Tibial nerve (tissue), 4 donors: ENCODE measurements at regions not wholly inside any gene's neighbourhood (a gene's known extent, or its start where the extent isn't known, plus 50 kb on each side); places are given as distances from the start of the nearest gene placed in this dataset.
"Not testable (repeated sequence)": the region's sequence is repeated elsewhere in the genome, so short reads cannot be mapped to it uniquely, and the experiment has no call there.

ENCODE experiments used
- CTCF ChIP-seq, 5 experiments: fragments of 200-600 bp in 3 of 5; fragments of 450-650 bp in 2 of 5; sonication (generic) in 3 of 5; IDR thresholded peaks; one replicate each; pipeline ENCODE4 v1.5.1; 2016 to 2019; ENCODE audit warnings: antibody characterized with exemption in 5 of 5, mild to moderate bottlenecking in 3 of 5, moderate library complexity in 2 of 5
- EP300 ChIP-seq, 2 donors: sonication (generic); formaldehyde crosslinking; IDR thresholded peaks; one replicate each; pipeline ENCODE4 v1.6.1; 2017; ENCODE audit warnings: antibody characterized with exemption in 2 of 2, mild to moderate bottlenecking in 1 of 2
- POLR2A ChIP-seq, 2 donors: fragments of 450-650 bp; IDR thresholded peaks; one replicate each; pipeline ENCODE4 v1.6.1; 2017; ENCODE audit warnings: antibody characterized with exemption in 2 of 2, mild to moderate bottlenecking in 2 of 2, moderate library complexity in 2 of 2

GRCh38 chr22:11826000-11826399, 3702.0 kb upstream of the OR11H1 start:
- not testable (repeated sequence) for TF ChIP-seq EP300, CTCF, POLR2A (IDR thresholded peaks at IDR 0.05)
